ENCODE measurements at regions not wholly inside any gene's neighbourhood (a gene's known extent, or its start where the extent isn't known, plus 50 kb on each side); places are given as distances from the start of the nearest gene placed in this dataset.

- no peak for TF ChIP-seq CTCF (IDR thresholded peaks at IDR 0.05; ENCODE audit: insufficient read depth, low read length, poor library complexity, severe bottlenecking)
- no peak for TF ChIP-seq EZH2phosphoT487 (conservative IDR thresholded peaks at IDR 0.05; ENCODE audit: low read length)
These were observed 1610.4 kb upstream of the MIR17HG start for GRCh38 chr13:89737051-89737450.
